ENCODE measurements at regions not wholly inside any gene's neighbourhood (a gene's known extent, or its start where the extent isn't known, plus 50 kb on each side); places are given as distances from the start of the nearest gene placed in this dataset.

DNA sequence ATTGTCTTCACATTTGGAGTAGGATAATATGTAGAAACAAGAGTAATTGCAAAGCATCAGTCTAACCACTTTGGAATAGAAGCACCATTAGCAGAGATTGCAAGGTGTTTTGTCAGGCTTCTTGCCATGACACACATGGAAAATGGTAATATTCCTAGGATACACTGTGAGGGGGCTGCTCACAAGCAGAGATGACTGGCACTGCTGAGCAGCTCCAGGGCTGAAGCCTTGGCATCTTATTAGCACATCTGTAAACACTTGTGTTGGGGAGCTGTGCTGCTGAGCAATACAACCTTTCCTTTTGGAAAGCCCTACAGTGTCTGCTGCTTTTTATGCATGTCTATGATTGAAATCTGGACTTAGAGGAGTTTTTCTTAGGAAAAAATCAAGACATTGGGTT lies 602.2 kb downstream of the XIRP2 start:
- no peaks in the 10 kb centered on the region for H3K4me1 ChIP-seq
- no peak overlapping the region for H3K4me3 ChIP-seq
- no peaks in the 10 kb centered on the region for H3K27me3 ChIP-seq
- TF ChIP-seq, protein P1, sequence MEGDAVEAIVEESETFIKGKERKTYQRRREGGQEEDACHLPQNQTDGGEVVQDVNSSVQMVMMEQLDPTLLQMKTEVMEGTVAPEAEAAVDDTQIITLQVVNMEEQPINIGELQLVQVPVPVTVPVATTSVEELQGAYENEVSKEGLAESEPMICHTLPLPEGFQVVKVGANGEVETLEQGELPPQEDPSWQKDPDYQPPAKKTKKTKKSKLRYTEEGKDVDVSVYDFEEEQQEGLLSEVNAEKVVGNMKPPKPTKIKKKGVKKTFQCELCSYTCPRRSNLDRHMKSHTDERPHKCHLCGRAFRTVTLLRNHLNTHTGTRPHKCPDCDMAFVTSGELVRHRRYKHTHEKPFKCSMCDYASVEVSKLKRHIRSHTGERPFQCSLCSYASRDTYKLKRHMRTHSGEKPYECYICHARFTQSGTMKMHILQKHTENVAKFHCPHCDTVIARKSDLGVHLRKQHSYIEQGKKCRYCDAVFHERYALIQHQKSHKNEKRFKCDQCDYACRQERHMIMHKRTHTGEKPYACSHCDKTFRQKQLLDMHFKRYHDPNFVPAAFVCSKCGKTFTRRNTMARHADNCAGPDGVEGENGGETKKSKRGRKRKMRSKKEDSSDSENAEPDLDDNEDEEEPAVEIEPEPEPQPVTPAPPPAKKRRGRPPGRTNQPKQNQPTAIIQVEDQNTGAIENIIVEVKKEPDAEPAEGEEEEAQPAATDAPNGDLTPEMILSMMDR (IDR thresholded peaks at IDR 0.05), result no peak
- DNase-seq (no peak), ATAC-seq (no peak)
- intact Hi-C loops (cut with DNase I), result no loop called here
- H3K27ac ChIP-seq, result no peak overlapping the region
- no peaks in the 10 kb centered on the region for H3K36me3 ChIP-seq
- no peaks in the 10 kb centered on the region for H3K9me3 ChIP-seq

DNA sequence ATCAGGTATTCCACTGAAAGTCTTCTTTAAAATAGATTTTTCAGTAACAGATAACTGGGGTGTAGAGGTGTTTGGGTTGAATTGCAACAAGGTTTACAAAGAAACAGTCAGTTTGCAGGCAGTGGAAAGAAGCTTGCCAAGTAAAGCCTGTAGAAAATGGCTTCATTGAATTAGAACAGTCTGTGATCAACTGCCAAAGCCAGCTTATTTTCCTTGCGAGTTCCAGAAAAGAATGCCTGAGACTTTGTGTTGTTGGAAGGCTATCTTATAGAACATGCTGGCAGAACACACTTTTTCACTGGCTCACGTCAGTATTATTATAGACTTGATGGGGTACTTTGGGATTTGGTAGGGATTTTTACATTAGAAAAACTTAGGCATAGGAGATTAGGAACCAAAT lies 601.0 kb downstream of the XIRP2 start:
- H3K27ac ChIP-seq, result no peak overlapping the region
- TF ChIP-seq, protein P1 (IDR thresholded peaks at IDR 0.05), result no peak
- no peaks in the 10 kb centered on the region for H3K4me1 ChIP-seq
- DNase-seq, result peak in 2 of 4 donors; percentile 46 to 51
- no peaks in the 10 kb centered on the region for H3K27me3 ChIP-seq
- ATAC-seq, result no peak
- intact Hi-C loops (cut with DNase I), result no loop called here
- no peak overlapping the region for H3K4me3 ChIP-seq
- no peaks in the 10 kb centered on the region for H3K36me3 ChIP-seq
- no peaks in the 10 kb centered on the region for H3K9me3 ChIP-seq

- H3K4me3 ChIP-seq, result no peak overlapping the region
- no peaks in the 10 kb centered on the region for H3K36me3 ChIP-seq
- H3K9me3 ChIP-seq, result no peaks in the 10 kb centered on the region
- no peak overlapping the region for H3K27ac ChIP-seq
- TF ChIP-seq, protein P1 (IDR thresholded peaks at IDR 0.05), result no peak
- intact Hi-C loops (cut with DNase I), result no loop called here
- DNase-seq (no peak), ATAC-seq (no peak)
- no peaks in the 10 kb centered on the region for H3K27me3 ChIP-seq
- H3K4me1 ChIP-seq, result no peaks in the 10 kb centered on the region
Measured at GRCh38 chr2:167487728-167488127, 599.4 kb downstream of the XIRP2 start.

DNA sequence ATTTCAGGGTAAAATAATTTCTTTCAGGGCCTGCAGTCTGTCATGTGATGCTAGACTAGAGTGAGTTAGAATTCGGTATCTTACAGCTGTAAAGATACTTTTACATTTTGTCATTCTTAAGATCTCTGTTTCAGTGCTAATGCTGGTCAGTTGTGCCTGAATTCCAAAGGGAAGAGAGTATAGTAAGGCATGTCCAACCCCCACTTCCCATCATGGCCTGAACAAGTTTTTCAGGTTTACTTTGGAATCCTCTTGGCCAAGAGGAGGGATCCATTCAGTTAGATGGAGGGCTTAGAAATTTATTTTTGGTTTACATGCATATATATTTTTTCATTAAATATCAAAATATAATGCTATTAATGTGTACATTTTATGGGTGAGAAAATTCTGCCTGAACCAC lies 596.6 kb downstream of the XIRP2 start:
- H3K36me3 ChIP-seq, result no peaks in the 10 kb centered on the region
- intact Hi-C loops (cut with DNase I), result no loop called here
- H3K27me3 ChIP-seq, result no peaks in the 10 kb centered on the region
- H3K4me3 ChIP-seq, result no peak overlapping the region
- no peaks in the 10 kb centered on the region for H3K9me3 ChIP-seq
- DNase-seq, result no peak
- H3K27ac ChIP-seq, result no peak overlapping the region
- TF ChIP-seq, protein P1 (IDR thresholded peaks at IDR 0.05), result no peak
- H3K4me1 ChIP-seq, result no peaks in the 10 kb centered on the region
- no peak for ATAC-seq

DNA sequence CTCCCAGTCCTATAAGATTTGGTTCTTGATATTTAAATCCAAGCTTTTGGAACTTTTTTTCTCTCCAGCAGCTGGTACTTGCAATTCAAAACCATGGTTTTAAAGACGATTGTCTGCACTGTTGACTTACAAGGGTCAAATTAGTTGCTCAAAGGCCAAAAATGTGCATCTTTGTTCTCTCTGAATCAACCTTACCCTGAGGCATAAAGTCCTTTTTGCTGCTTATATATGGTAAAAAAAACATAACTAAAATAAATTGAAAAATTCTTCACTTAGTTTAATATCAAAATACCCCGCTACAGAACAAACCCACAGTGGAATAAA lies 592.7 kb downstream of the XIRP2 start:
- H3K27ac ChIP-seq, result no peak overlapping the region
- no peaks in the 10 kb centered on the region for H3K9me3 ChIP-seq
- no peaks in the 10 kb centered on the region for H3K4me1 ChIP-seq
- H3K4me3 ChIP-seq, result no peak overlapping the region
- intact Hi-C loops (cut with DNase I), result no loop called here
- DNase-seq (no peak), ATAC-seq (no peak)
- no peaks in the 10 kb centered on the region for H3K27me3 ChIP-seq
- TF ChIP-seq, protein P1 (IDR thresholded peaks at IDR 0.05), result no peak
- no peaks in the 10 kb centered on the region for H3K36me3 ChIP-seq
